ENCODE measurements at regions not wholly inside any gene's neighbourhood (a gene's known extent, or its start where the extent isn't known, plus 50 kb on each side); places are given as distances from the start of the nearest gene placed in this dataset.

GRCh38 chr6:167227984-167228383 is 63.1 kb upstream of the UNC93A start (continued):
- TF ChIP-seq, protein P1, sequence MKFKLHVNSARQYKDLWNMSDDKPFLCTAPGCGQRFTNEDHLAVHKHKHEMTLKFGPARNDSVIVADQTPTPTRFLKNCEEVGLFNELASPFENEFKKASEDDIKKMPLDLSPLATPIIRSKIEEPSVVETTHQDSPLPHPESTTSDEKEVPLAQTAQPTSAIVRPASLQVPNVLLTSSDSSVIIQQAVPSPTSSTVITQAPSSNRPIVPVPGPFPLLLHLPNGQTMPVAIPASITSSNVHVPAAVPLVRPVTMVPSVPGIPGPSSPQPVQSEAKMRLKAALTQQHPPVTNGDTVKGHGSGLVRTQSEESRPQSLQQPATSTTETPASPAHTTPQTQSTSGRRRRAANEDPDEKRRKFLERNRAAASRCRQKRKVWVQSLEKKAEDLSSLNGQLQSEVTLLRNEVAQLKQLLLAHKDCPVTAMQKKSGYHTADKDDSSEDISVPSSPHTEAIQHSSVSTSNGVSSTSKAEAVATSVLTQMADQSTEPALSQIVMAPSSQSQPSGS (IDR thresholded peaks at IDR 0.05; ENCODE audit: low read length) = peak; percentile 49; the same call in 1 of the 2 replicates
- peak in 1 of 2 experiments; percentile 38; a peak in 1 of 3 replicates for TF ChIP-seq POLR2A (IDR thresholded peaks at IDR 0.05; ENCODE audit: control extremely low read depth in 1 of 2, low read depth in 2 of 2, low read length in 2 of 2)
- TF ChIP-seq, protein P2, sequence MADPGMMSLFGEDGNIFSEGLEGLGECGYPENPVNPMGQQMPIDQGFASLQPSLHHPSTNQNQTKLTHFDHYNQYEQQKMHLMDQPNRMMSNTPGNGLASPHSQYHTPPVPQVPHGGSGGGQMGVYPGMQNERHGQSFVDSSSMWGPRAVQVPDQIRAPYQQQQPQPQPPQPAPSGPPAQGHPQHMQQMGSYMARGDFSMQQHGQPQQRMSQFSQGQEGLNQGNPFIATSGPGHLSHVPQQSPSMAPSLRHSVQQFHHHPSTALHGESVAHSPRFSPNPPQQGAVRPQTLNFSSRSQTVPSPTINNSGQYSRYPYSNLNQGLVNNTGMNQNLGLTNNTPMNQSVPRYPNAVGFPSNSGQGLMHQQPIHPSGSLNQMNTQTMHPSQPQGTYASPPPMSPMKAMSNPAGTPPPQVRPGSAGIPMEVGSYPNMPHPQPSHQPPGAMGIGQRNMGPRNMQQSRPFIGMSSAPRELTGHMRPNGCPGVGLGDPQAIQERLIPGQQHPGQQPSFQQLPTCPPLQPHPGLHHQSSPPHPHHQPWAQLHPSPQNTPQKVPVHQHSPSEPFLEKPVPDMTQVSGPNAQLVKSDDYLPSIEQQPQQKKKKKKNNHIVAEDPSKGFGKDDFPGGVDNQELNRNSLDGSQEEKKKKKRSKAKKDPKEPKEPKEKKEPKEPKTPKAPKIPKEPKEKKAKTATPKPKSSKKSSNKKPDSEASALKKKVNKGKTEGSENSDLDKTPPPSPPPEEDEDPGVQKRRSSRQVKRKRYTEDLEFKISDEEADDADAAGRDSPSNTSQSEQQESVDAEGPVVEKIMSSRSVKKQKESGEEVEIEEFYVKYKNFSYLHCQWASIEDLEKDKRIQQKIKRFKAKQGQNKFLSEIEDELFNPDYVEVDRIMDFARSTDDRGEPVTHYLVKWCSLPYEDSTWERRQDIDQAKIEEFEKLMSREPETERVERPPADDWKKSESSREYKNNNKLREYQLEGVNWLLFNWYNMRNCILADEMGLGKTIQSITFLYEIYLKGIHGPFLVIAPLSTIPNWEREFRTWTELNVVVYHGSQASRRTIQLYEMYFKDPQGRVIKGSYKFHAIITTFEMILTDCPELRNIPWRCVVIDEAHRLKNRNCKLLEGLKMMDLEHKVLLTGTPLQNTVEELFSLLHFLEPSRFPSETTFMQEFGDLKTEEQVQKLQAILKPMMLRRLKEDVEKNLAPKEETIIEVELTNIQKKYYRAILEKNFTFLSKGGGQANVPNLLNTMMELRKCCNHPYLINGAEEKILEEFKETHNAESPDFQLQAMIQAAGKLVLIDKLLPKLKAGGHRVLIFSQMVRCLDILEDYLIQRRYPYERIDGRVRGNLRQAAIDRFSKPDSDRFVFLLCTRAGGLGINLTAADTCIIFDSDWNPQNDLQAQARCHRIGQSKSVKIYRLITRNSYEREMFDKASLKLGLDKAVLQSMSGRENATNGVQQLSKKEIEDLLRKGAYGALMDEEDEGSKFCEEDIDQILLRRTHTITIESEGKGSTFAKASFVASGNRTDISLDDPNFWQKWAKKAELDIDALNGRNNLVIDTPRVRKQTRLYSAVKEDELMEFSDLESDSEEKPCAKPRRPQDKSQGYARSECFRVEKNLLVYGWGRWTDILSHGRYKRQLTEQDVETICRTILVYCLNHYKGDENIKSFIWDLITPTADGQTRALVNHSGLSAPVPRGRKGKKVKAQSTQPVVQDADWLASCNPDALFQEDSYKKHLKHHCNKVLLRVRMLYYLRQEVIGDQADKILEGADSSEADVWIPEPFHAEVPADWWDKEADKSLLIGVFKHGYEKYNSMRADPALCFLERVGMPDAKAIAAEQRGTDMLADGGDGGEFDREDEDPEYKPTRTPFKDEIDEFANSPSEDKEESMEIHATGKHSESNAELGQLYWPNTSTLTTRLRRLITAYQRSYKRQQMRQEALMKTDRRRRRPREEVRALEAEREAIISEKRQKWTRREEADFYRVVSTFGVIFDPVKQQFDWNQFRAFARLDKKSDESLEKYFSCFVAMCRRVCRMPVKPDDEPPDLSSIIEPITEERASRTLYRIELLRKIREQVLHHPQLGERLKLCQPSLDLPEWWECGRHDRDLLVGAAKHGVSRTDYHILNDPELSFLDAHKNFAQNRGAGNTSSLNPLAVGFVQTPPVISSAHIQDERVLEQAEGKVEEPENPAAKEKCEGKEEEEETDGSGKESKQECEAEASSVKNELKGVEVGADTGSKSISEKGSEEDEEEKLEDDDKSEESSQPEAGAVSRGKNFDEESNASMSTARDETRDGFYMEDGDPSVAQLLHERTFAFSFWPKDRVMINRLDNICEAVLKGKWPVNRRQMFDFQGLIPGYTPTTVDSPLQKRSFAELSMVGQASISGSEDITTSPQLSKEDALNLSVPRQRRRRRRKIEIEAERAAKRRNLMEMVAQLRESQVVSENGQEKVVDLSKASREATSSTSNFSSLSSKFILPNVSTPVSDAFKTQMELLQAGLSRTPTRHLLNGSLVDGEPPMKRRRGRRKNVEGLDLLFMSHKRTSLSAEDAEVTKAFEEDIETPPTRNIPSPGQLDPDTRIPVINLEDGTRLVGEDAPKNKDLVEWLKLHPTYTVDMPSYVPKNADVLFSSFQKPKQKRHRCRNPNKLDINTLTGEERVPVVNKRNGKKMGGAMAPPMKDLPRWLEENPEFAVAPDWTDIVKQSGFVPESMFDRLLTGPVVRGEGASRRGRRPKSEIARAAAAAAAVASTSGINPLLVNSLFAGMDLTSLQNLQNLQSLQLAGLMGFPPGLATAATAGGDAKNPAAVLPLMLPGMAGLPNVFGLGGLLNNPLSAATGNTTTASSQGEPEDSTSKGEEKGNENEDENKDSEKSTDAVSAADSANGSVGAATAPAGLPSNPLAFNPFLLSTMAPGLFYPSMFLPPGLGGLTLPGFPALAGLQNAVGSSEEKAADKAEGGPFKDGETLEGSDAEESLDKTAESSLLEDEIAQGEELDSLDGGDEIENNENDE (IDR thresholded peaks at IDR 0.05; ENCODE audit: insufficient replicate concordance, low read length) = no peak
- 0 out of 2 replicates have a peak, but pooled peaks have one; percentile 21 for TF ChIP-seq CREB1 (IDR thresholded peaks at IDR 0.05)
- peak; percentile 64; the same call in 1 of the 2 replicates for TF ChIP-seq JUND (IDR thresholded peaks at IDR 0.05; ENCODE audit: low read length)

Measured in H1 (cell line).